Stimulated activated memory B cell treated with anti-CD40 and anti-IgM and Interleukin-4, amounts not matched to agents 10 μg/mL and 1 μg/mL and 100 μg/mL, for 72 hours (primary cell): ENCODE measurements at regions not wholly inside any gene's neighbourhood (a gene's known extent, or its start where the extent isn't known, plus 50 kb on each side); places are given as distances from the start of the nearest gene placed in this dataset.

Experiments
- ATAC-seq: fragments of 150-1000 bp; cut with Tn5 transposase; 2 replicates; pipeline ENCODE4 v1.10.0; 2021
- H3K27ac Mint-ChIP-seq: one replicate; pipeline ENCODE4 v1.8.0; 2022; ENCODE audit warnings: mild to moderate bottlenecking, mixed read lengths
- H3K27me3 Mint-ChIP-seq: one replicate; pipeline ENCODE4 v1.8.0; 2022; ENCODE audit warnings: mixed read lengths
- H3K36me3 Mint-ChIP-seq: one replicate; pipeline ENCODE4 v1.8.0; 2022; ENCODE audit warnings: mixed read lengths
- H3K4me1 Mint-ChIP-seq: one replicate; pipeline ENCODE4 v1.8.0; 2022; ENCODE audit warnings: mixed read lengths
- H3K4me3 Mint-ChIP-seq: one replicate; pipeline ENCODE4 v1.8.0; 2022; ENCODE audit warnings: mild to moderate bottlenecking, moderate library complexity, mixed read lengths
- H3K9me3 Mint-ChIP-seq: one replicate; pipeline ENCODE4 v1.8.0; 2022; ENCODE audit warnings: mixed read lengths

- Mint-ChIP-seq H3K9me3 (peaks cover 3% of the 10 kb centered on the region), H3K27me3 (peaks cover 10% of the 10 kb centered on the region), H3K27ac (no peak overlapping the region), H3K4me1 (no peaks in the 10 kb centered on the region), H3K4me3 (no peak overlapping the region), H3K36me3 (no peaks in the 10 kb centered on the region)
- ATAC-seq: no peak
Observed at GRCh38 chr19:32199501-32200040, 145.8 kb upstream of the ZNF507 start.

GRCh38 chr19:32200312-32201038, 144.9 kb upstream of the ZNF507 start:
- ATAC-seq: no peak
- no peaks in the 10 kb centered on the region for H3K4me1 Mint-ChIP-seq
- peaks cover 10% of the 10 kb centered on the region for H3K27me3 Mint-ChIP-seq
- H3K9me3 Mint-ChIP-seq: peaks cover 3% of the 10 kb centered on the region
- no peak overlapping the region for H3K27ac Mint-ChIP-seq
- no peak overlapping the region for H3K4me3 Mint-ChIP-seq
- H3K36me3 Mint-ChIP-seq: no peaks in the 10 kb centered on the region

GRCh38 chr19:32201211-32201610, 144.2 kb upstream of the ZNF507 start:
- ATAC-seq: no peak
- Mint-ChIP-seq H3K4me1 (no peaks in the 10 kb centered on the region), H3K27me3 (peaks cover 10% of the 10 kb centered on the region), H3K4me3 (no peak overlapping the region), H3K9me3 (peaks cover 3% of the 10 kb centered on the region), H3K27ac (no peak overlapping the region), H3K36me3 (no peaks in the 10 kb centered on the region)

GRCh38 chr19:32201636-32202051, 143.8 kb upstream of the ZNF507 start:
- H3K9me3 Mint-ChIP-seq: peaks cover 3% of the 10 kb centered on the region
- H3K27ac Mint-ChIP-seq: no peak overlapping the region
- H3K27me3 Mint-ChIP-seq: peaks cover 10% of the 10 kb centered on the region
- H3K4me3 Mint-ChIP-seq: no peak overlapping the region
- no peaks in the 10 kb centered on the region for H3K4me1 Mint-ChIP-seq
- H3K36me3 Mint-ChIP-seq: no peaks in the 10 kb centered on the region
- no peak for ATAC-seq

- Mint-ChIP-seq H3K4me3 (no peak overlapping the region), H3K27me3 (peaks cover 10% of the 10 kb centered on the region), H3K9me3 (peaks cover 7% of the 10 kb centered on the region), H3K36me3 (peaks cover 3% of the 10 kb centered on the region), H3K27ac (no peak overlapping the region), H3K4me1 (no peaks in the 10 kb centered on the region)
- ATAC-seq: no peak
Observed at GRCh38 chr19:32202244-32202643, 143.2 kb upstream of the ZNF507 start.

- Mint-ChIP-seq H3K27ac (no peak overlapping the region), H3K27me3 (peaks cover 10% of the 10 kb centered on the region), H3K36me3 (peaks cover 5% of the 10 kb centered on the region), H3K4me3 (no peak overlapping the region), H3K9me3 (peaks cover 9% of the 10 kb centered on the region), H3K4me1 (no peaks in the 10 kb centered on the region)
- no peak for ATAC-seq
Observed at GRCh38 chr19:32203161-32203560, 142.2 kb upstream of the ZNF507 start.

- peaks cover 10% of the 10 kb centered on the region for H3K27me3 Mint-ChIP-seq
- H3K36me3 Mint-ChIP-seq: peaks cover 5% of the 10 kb centered on the region
- no peak for ATAC-seq
- no peaks in the 10 kb centered on the region for H3K4me1 Mint-ChIP-seq
- no peak overlapping the region for H3K4me3 Mint-ChIP-seq
- H3K9me3 Mint-ChIP-seq: peaks cover 20% of the 10 kb centered on the region
- H3K27ac Mint-ChIP-seq: no peak overlapping the region
Observed at GRCh38 chr19:32206065-32206464, 139.3 kb upstream of the ZNF507 start.

- Mint-ChIP-seq H3K4me1 (no peaks in the 10 kb centered on the region), H3K27me3 (no peaks in the 10 kb centered on the region), H3K4me3 (no peak overlapping the region), H3K9me3 (peaks cover 29% of the 10 kb centered on the region), H3K36me3 (peaks cover 5% of the 10 kb centered on the region), H3K27ac (no peak overlapping the region)
- no peak for ATAC-seq
Observed at GRCh38 chr19:32208060-32208459, 137.3 kb upstream of the ZNF507 start.

- Mint-ChIP-seq H3K36me3 (peaks cover 5% of the 10 kb centered on the region), H3K27ac (no peak overlapping the region), H3K27me3 (peaks cover 36% of the 10 kb centered on the region), H3K4me1 (peaks cover 15% of the 10 kb centered on the region), H3K9me3 (no peaks in the 10 kb centered on the region), H3K4me3 (no peak overlapping the region)
- ATAC-seq: no peak
Observed at GRCh38 chr19:32219392-32219791, 126.0 kb upstream of the ZNF507 start.

GRCh38 chr19:32219881-32220472, 125.4 kb upstream of the ZNF507 start:
- Mint-ChIP-seq H3K27me3 (peaks cover 42% of the 10 kb centered on the region), H3K4me3 (no peak overlapping the region), H3K36me3 (peaks cover 5% of the 10 kb centered on the region), H3K27ac (no peak overlapping the region), H3K9me3 (no peaks in the 10 kb centered on the region), H3K4me1 (peaks cover 19% of the 10 kb centered on the region)
- no peak for ATAC-seq

- no peak for ATAC-seq
- Mint-ChIP-seq H3K27me3 (peaks cover 52% of the 10 kb centered on the region), H3K4me3 (no peak overlapping the region), H3K9me3 (no peaks in the 10 kb centered on the region), H3K27ac (no peak overlapping the region), H3K4me1 (peaks cover 19% of the 10 kb centered on the region), H3K36me3 (peaks cover 5% of the 10 kb centered on the region)
Observed at GRCh38 chr19:32220951-32221350, 124.5 kb upstream of the ZNF507 start.

GRCh38 chr19:32222556-32222955, 122.9 kb upstream of the ZNF507 start:
- Mint-ChIP-seq H3K9me3 (peaks cover 2% of the 10 kb centered on the region), H3K27ac (no peak overlapping the region), H3K4me1 (peaks cover 19% of the 10 kb centered on the region), H3K27me3 (peaks cover 52% of the 10 kb centered on the region), H3K4me3 (no peak overlapping the region), H3K36me3 (peaks cover 5% of the 10 kb centered on the region)
- no peak for ATAC-seq

- no peak for ATAC-seq
- Mint-ChIP-seq H3K36me3 (peaks cover 5% of the 10 kb centered on the region), H3K9me3 (peaks cover 3% of the 10 kb centered on the region), H3K4me1 (peaks cover 19% of the 10 kb centered on the region), H3K27me3 (peaks cover 52% of the 10 kb centered on the region), H3K4me3 (no peak overlapping the region), H3K27ac (no peak overlapping the region)
Observed at GRCh38 chr19:32223106-32223505, 122.3 kb upstream of the ZNF507 start.

- Mint-ChIP-seq H3K27me3 (peaks cover 52% of the 10 kb centered on the region), H3K4me1 (peaks cover 19% of the 10 kb centered on the region), H3K36me3 (peaks cover 5% of the 10 kb centered on the region), H3K9me3 (peaks cover 3% of the 10 kb centered on the region), H3K4me3 (no peak overlapping the region), H3K27ac (no peak overlapping the region)
- ATAC-seq: no peak
Observed at GRCh38 chr19:32223595-32224370, 121.6 kb upstream of the ZNF507 start.
